GM23248 (cell line): ENCODE measurements at regions not wholly inside any gene's neighbourhood (a gene's known extent, or its start where the extent isn't known, plus 50 kb on each side); places are given as distances from the start of the nearest gene placed in this dataset.

ENCODE experiments used
- EZH2 ChIP-seq: fragments of 200-600 bp; sonication (generic); IDR thresholded peaks from 2 replicates; pipeline ENCODE4 v1.6.1; 2018; ENCODE audit warnings: antibody characterized with exemption, mild to moderate bottlenecking; ENCODE audit not compliant: insufficient read depth, poor library complexity, severe bottlenecking
- EZH2phosphoT487 ChIP-seq: fragments of 200-600 bp; sonication (generic); IDR thresholded peaks from 2 replicates; pipeline ENCODE4 v1.6.1; 2018; ENCODE audit warnings: antibody characterized with exemption, moderate library complexity, mild to moderate bottlenecking, low read depth; ENCODE audit not compliant: insufficient read depth

- no peak for TF ChIP-seq EZH2
- no peak for TF ChIP-seq EZH2phosphoT487
Measured at GRCh38 chr14:56025191-56025590, 93.0 kb upstream of the PELI2 start.
